Astrocyte (in vitro differentiated cells and primary cell): ENCODE measurements at regions not wholly inside any gene's neighbourhood (a gene's known extent, or its start where the extent isn't known, plus 50 kb on each side); places are given as distances from the start of the nearest gene placed in this dataset.

Experiments
- DNase-seq: peaks from one replicate; pipeline ENCODE4 v3.0.0-alpha.2; 2010; ENCODE audit warnings: low read depth
- FAIRE-seq: peaks from 2 replicates; lab custom pipeline; 2011; peaks lifted over from hg19 to GRCh38; lab: Jason Lieb, UNC
- H2AFZ ChIP-seq: 2 replicates; pipeline ENCODE4 v1.6.0; 2012; ENCODE audit warnings: low read depth, low read length, inconsistent platforms
- H3K27ac ChIP-seq: 2 replicates; pipeline ENCODE4 v1.5.1; 2011; ENCODE audit warnings: low read depth, low read length, inconsistent platforms
- H3K27me3 ChIP-seq: 2 replicates; pipeline ENCODE4 v1.6.0; 2011; ENCODE audit warnings: low read length, inconsistent platforms; ENCODE audit not compliant: insufficient read depth
- H3K36me3 ChIP-seq: 2 replicates; pipeline ENCODE4 v1.5.1; 2011; ENCODE audit warnings: low read length, inconsistent platforms; ENCODE audit not compliant: insufficient read depth
- H3K4me1 ChIP-seq: 2 replicates; pipeline ENCODE4 v1.5.1; 2011; ENCODE audit warnings: low read length, inconsistent platforms; ENCODE audit not compliant: insufficient read depth
- H3K4me2 ChIP-seq: 2 replicates; pipeline ENCODE4 v1.6.0; 2012; ENCODE audit warnings: low read length, inconsistent platforms
- H3K4me3 ChIP-seq: 2 replicates; pipeline ENCODE4 v1.5.1; 2011; ENCODE audit warnings: low read depth, mild to moderate bottlenecking, low read length, inconsistent platforms; ENCODE audit not compliant: insufficient read depth
- H3K79me2 ChIP-seq: 2 replicates; pipeline ENCODE4 v1.6.0; 2012; ENCODE audit warnings: mild to moderate bottlenecking, low read length, inconsistent platforms; ENCODE audit not compliant: insufficient read depth
- H3K9ac ChIP-seq: 2 replicates; pipeline ENCODE4 v1.6.0; 2012; ENCODE audit warnings: mild to moderate bottlenecking, low read length, inconsistent platforms
- H3K9me3 ChIP-seq: 2 replicates; pipeline ENCODE4 v1.5.1; 2012; ENCODE audit warnings: low read depth, mild to moderate bottlenecking, low read length, inconsistent platforms; ENCODE audit not compliant: insufficient read depth
- H4K20me1 ChIP-seq: 2 replicates; pipeline ENCODE4 v1.6.0; 2012; ENCODE audit warnings: low read length, inconsistent platforms; ENCODE audit not compliant: insufficient read depth
- H3K27ac Mint-ChIP-seq: one replicate; pipeline ENCODE4 v1.8.0; 2021; ENCODE audit warnings: mild to moderate bottlenecking, mixed read lengths; ENCODE audit not compliant: unreplicated experiment
- H3K27me3 Mint-ChIP-seq: one replicate; pipeline ENCODE4 v1.8.0; 2021; ENCODE audit warnings: low read depth, mixed read lengths; ENCODE audit not compliant: unreplicated experiment
- H3K36me3 Mint-ChIP-seq: one replicate; pipeline ENCODE4 v1.8.0; 2021; ENCODE audit warnings: low read depth, mixed read lengths; ENCODE audit not compliant: unreplicated experiment
- H3K4me1 Mint-ChIP-seq: one replicate; pipeline ENCODE4 v1.8.0; 2021; ENCODE audit warnings: low read depth, mixed read lengths; ENCODE audit not compliant: unreplicated experiment
- H3K4me3 Mint-ChIP-seq: one replicate; pipeline ENCODE4 v1.8.0; 2021; ENCODE audit warnings: mild to moderate bottlenecking, moderate library complexity, mixed read lengths; ENCODE audit not compliant: unreplicated experiment
- H3K9me3 Mint-ChIP-seq: one replicate; pipeline ENCODE4 v1.8.0; 2021; ENCODE audit warnings: mild to moderate bottlenecking, mixed read lengths; ENCODE audit not compliant: unreplicated experiment
- EZH2 ChIP-seq: IDR thresholded peaks from 2 replicates; pipeline ENCODE4 v1.6.1; 2012; ENCODE audit warnings: mild to moderate bottlenecking, low read length, inconsistent platforms; ENCODE audit not compliant: insufficient read depth
- TF ChIP-seq, protein P1 (sequence below): IDR thresholded peaks from 2 replicates; pipeline ENCODE4 v1.5.1; 2011; ENCODE audit warnings: low read depth, mild to moderate bottlenecking, inconsistent platforms, low read length, moderate library complexity; ENCODE audit not compliant: insufficient read depth

GRCh38 chr1:25100151-25100833 lies 132.0 kb downstream of the SYF2 start:
- H3K27me3 ChIP-seq: peaks cover 49% of the 10 kb centered on the region
- H2AFZ ChIP-seq: no peak overlapping the region
- DNase-seq: no peak

DNA sequence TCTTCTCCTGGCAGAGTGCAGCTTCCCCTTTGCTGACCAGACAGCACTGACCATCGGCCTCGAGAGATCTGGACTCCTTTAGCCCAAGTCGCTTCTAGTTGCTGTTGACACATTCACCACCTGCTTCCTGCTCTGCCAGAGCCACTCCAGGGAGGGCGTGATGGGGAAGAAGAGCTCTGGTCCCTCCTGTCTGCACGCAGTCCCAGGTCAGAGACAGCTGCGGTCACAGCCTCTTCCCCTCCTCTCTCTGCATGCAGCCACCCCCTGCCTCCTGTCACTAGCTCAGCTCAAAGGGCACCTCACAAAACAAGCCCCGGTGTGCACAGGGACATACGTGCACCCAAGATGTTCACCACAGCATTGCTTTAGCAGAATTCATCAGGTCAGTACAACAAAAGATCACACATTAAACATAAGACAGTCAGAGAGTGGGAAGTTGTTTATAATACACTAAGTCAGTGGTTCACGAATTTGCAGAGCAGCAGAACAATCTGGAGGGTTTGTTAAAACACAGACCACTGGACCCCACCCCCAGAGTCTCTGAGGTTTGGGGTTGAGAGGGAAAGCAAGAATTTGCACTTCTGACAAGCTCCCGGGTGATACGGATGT lies 132.9 kb downstream of the SYF2 start:
- H4K20me1 ChIP-seq: no peaks in the 10 kb centered on the region
- H3K4me1 ChIP-seq: peaks cover 4% of the 10 kb centered on the region
- H3K9me3 ChIP-seq: no peaks in the 10 kb centered on the region
- H3K9me3 Mint-ChIP-seq: peaks cover 14% of the 10 kb centered on the region
- H3K27ac Mint-ChIP-seq: no peak overlapping the region
- no peak for DNase-seq
- H3K27me3 ChIP-seq: peaks cover 42% of the 10 kb centered on the region
- H3K4me3 Mint-ChIP-seq: no peak overlapping the region
- H3K9ac ChIP-seq: no peak overlapping the region
- TF ChIP-seq, protein P1, sequence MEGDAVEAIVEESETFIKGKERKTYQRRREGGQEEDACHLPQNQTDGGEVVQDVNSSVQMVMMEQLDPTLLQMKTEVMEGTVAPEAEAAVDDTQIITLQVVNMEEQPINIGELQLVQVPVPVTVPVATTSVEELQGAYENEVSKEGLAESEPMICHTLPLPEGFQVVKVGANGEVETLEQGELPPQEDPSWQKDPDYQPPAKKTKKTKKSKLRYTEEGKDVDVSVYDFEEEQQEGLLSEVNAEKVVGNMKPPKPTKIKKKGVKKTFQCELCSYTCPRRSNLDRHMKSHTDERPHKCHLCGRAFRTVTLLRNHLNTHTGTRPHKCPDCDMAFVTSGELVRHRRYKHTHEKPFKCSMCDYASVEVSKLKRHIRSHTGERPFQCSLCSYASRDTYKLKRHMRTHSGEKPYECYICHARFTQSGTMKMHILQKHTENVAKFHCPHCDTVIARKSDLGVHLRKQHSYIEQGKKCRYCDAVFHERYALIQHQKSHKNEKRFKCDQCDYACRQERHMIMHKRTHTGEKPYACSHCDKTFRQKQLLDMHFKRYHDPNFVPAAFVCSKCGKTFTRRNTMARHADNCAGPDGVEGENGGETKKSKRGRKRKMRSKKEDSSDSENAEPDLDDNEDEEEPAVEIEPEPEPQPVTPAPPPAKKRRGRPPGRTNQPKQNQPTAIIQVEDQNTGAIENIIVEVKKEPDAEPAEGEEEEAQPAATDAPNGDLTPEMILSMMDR: no peak
- no peak for TF ChIP-seq EZH2
- H3K4me2 ChIP-seq: no peak overlapping the region
- H3K79me2 ChIP-seq: no peaks in the 10 kb centered on the region
- H3K36me3 ChIP-seq: no peaks in the 10 kb centered on the region
- peaks cover 4% of the 10 kb centered on the region for H3K4me1 Mint-ChIP-seq
- FAIRE-seq: no peak
- no peaks in the 10 kb centered on the region for H3K36me3 Mint-ChIP-seq
- H3K27ac ChIP-seq: no peak overlapping the region
- H3K27me3 Mint-ChIP-seq: peaks cover 38% of the 10 kb centered on the region
- no peak overlapping the region for H2AFZ ChIP-seq
- H3K4me3 ChIP-seq: no peak overlapping the region

More at GRCh38 chr1:25100151-25100833, 132.0 kb downstream of the SYF2 start:
- no peak for FAIRE-seq
- Mint-ChIP-seq H3K9me3 (peaks cover 14% of the 10 kb centered on the region), H3K36me3 (no peaks in the 10 kb centered on the region), H3K27ac (no peak overlapping the region), H3K4me3 (no peak overlapping the region), H3K4me1 (peaks cover 4% of the 10 kb centered on the region), H3K27me3 (peaks cover 44% of the 10 kb centered on the region)
- Histone ChIP-seq H4K20me1 (no peaks in the 10 kb centered on the region), H3K4me3 (no peak overlapping the region), H3K4me2 (no peak overlapping the region), H3K9ac (no peak overlapping the region), H3K36me3 (no peaks in the 10 kb centered on the region), H3K27ac (no peak overlapping the region), H3K79me2 (no peaks in the 10 kb centered on the region), H3K9me3 (no peaks in the 10 kb centered on the region), H3K4me1 (peaks cover 4% of the 10 kb centered on the region)
- no peak for TF ChIP-seq EZH2
- TF ChIP-seq, protein P1: no peak

- no peak for DNase-seq
- Mint-ChIP-seq H3K36me3 (no peaks in the 10 kb centered on the region), H3K4me1 (peaks cover 4% of the 10 kb centered on the region), H3K4me3 (no peak overlapping the region), H3K9me3 (peaks cover 19% of the 10 kb centered on the region), H3K27me3 (peaks cover 38% of the 10 kb centered on the region), H3K27ac (no peak overlapping the region)
- Histone ChIP-seq H4K20me1 (no peaks in the 10 kb centered on the region), H3K27me3 (peaks cover 35% of the 10 kb centered on the region), H3K4me2 (no peak overlapping the region), H3K4me1 (peaks cover 4% of the 10 kb centered on the region), H3K27ac (no peak overlapping the region), H3K9ac (no peak overlapping the region), H3K9me3 (no peaks in the 10 kb centered on the region), H3K4me3 (no peak overlapping the region), H3K36me3 (no peaks in the 10 kb centered on the region), H2AFZ (no peak overlapping the region), H3K79me2 (no peaks in the 10 kb centered on the region)
- no peak for FAIRE-seq
- TF ChIP-seq, protein P1: no peak
- no peak for TF ChIP-seq EZH2
These were observed 133.6 kb downstream of the SYF2 start for GRCh38 chr1:25098717-25099116.
